HCT116 (cell line): ENCODE measurements at regions not wholly inside any gene's neighbourhood (a gene's known extent, or its start where the extent isn't known, plus 50 kb on each side); places are given as distances from the start of the nearest gene placed in this dataset.

ENCODE experiments used
- ATAC-seq: fragments of 200-7000 bp; cut with Tn5 transposase; 2 replicates; pipeline ENCODE4 v1.9.1; 2020; ENCODE audit warnings: mild to moderate bottlenecking, moderate library complexity
- BruUV-seq: library from RNA; stranded (reverse); fragments of 400-500 nt; replicated peaks from 2 replicates; lab custom pipeline; 2021; lab: Mats Ljungman, UMichigan
- CTCF ChIA-PET: fragments of 300-600 bp; sonication (Branson Sonifier 250); formaldehyde crosslinking; loops from one replicate; lab custom pipeline; 2021; ENCODE audit warnings: antibody characterized with exemption; lab: Charles Lee
- POLR2A ChIA-PET: fragments of 300-600, 350-600 bp; sonication (Branson Sonifier 250); formaldehyde crosslinking; loops from one replicate; lab custom pipeline; 2021; ENCODE audit warnings: antibody characterized with exemption; lab: Charles Lee
- RAD21 ChIA-PET, 2 experiments: fragments of 300-600 bp; sonication (Branson Sonifier 250); formaldehyde crosslinking; loops; one replicate each; lab custom pipeline; 2023; ENCODE audit warnings: low total read pairs in 2 of 2; ENCODE audit not compliant: uncharacterized antibody in 2 of 2, unreplicated experiment in 2 of 2, low non-redundant PET in 1 of 2; lab: Charles Lee
- DNase-seq: peaks from one replicate; pipeline ENCODE4 v3.0.0-alpha.2; 2010; ENCODE audit warnings: low read depth, low spot score
- H2AFZ ChIP-seq: fragments of 200-600 bp; shearing (Covaris generic), sonication (generic); 2 replicates; pipeline ENCODE4 v1.6.1; 2017; ENCODE audit warnings: low read depth, mixed run types, mixed read lengths, antibody characterized with exemption, low read length; ENCODE audit not compliant: poor library complexity, severe bottlenecking
- H3K27ac ChIP-seq: 2 replicates; pipeline ENCODE4 v1.5.1; 2012; ENCODE audit warnings: low read depth, low read length
- H3K27me3 ChIP-seq: fragments of 200-600 bp; sonication (generic); 2 replicates; pipeline ENCODE4 v1.6.1; 2016; ENCODE audit warnings: mixed run types, low read length, mixed read lengths; ENCODE audit not compliant: insufficient read depth
- H3K36me3 ChIP-seq, 2 experiments: fragments of 200-500 bp in 1 of 2; fragments of 200-600 bp in 1 of 2; sonication (Bioruptor generic) in 1 of 2; sonication (generic) in 1 of 2; 2 replicates each; pipeline versions ENCODE4 v1.5.1 to v1.6.1; 2014 to 2016; ENCODE audit warnings: low read length in 2 of 2, inconsistent platforms in 1 of 2, mixed read lengths in 1 of 2, mixed run types in 1 of 2; ENCODE audit not compliant: insufficient read depth in 2 of 2, control insufficient read depth in 1 of 2
- H3K4me1 ChIP-seq, 2 experiments: fragments of 200-600 bp in 1 of 2; sonication (generic) in 1 of 2; 2 replicates each; pipeline versions ENCODE4 v1.5.1 to v1.6.1; 2012 to 2017; ENCODE audit warnings: low read length in 2 of 2, inconsistent platforms in 1 of 2, mild to moderate bottlenecking in 1 of 2, mixed read lengths in 1 of 2, mixed run types in 1 of 2, moderate library complexity in 1 of 2; ENCODE audit not compliant: insufficient read depth in 2 of 2, control insufficient read depth in 1 of 2
- H3K4me2 ChIP-seq: fragments of 200-600 bp; sonication (generic); 2 replicates; pipeline ENCODE4 v1.6.1; 2017; ENCODE audit warnings: mixed run types, low read length, mixed read lengths
- H3K4me3 ChIP-seq, 2 experiments: fragments of 200-600 bp in 1 of 2; sonication (generic) in 1 of 2; replicated peaks in 1 of 2; 2 replicates each; pipeline ENCODE4 v1.5.1; 2011 to 2016; ENCODE audit warnings: low read length in 2 of 2, control low read depth in 1 of 2, low read depth in 1 of 2, mild to moderate bottlenecking in 1 of 2, mixed read lengths in 1 of 2, mixed run types in 1 of 2
- H3K79me2 ChIP-seq: fragments of 200-600 bp; sonication (generic); 2 replicates; pipeline ENCODE4 v1.6.1; 2017; ENCODE audit warnings: mild to moderate bottlenecking, mixed run types, low read length, moderate library complexity, mixed read lengths; ENCODE audit not compliant: insufficient read depth
- H3K9ac ChIP-seq: fragments of 200-600 bp; sonication (generic); 2 replicates; pipeline ENCODE4 v1.6.1; 2016; ENCODE audit warnings: low read length, mixed read lengths
- H3K9me2 ChIP-seq: fragments of 200-600 bp; sonication (generic), shearing (Covaris generic); 2 replicates; pipeline ENCODE4 v1.6.1; 2017; ENCODE audit warnings: mixed run types, mild to moderate bottlenecking, moderate library complexity; ENCODE audit not compliant: insufficient read depth
- H3K9me3 ChIP-seq, 2 experiments: fragments of 200-500 bp in 1 of 2; fragments of 200-600 bp in 1 of 2; sonication (Bioruptor generic) in 1 of 2; sonication (generic) in 1 of 2; 2 replicates each; pipeline ENCODE4 v1.6.1; 2014 to 2017; ENCODE audit warnings: low read length in 2 of 2, mixed read lengths in 2 of 2, inconsistent platforms in 1 of 2, low read depth in 1 of 2, mild to moderate bottlenecking in 1 of 2, mixed run types in 1 of 2, moderate library complexity in 1 of 2; ENCODE audit not compliant: control insufficient read depth in 1 of 2, insufficient read depth in 1 of 2
- H4K20me1 ChIP-seq: fragments of 200-600 bp; sonication (generic), shearing (Covaris generic); 2 replicates; pipeline ENCODE4 v1.6.1; 2017; ENCODE audit warnings: mixed run types, mild to moderate bottlenecking, moderate library complexity; ENCODE audit not compliant: insufficient read depth
- ATF3 ChIP-seq: IDR thresholded peaks from 2 replicates; pipeline ENCODE4 v1.6.1; 2012
- CBX3 ChIP-seq: IDR thresholded peaks from 2 replicates; pipeline ENCODE4 v1.6.1; 2012; ENCODE audit warnings: low read depth
- CEBPB ChIP-seq: IDR thresholded peaks from 2 replicates; pipeline ENCODE4 v1.6.1; 2012; ENCODE audit warnings: low read depth
- EGR1 ChIP-seq: IDR thresholded peaks from 2 replicates; pipeline ENCODE4 v1.6.1; 2012; ENCODE audit warnings: low read depth
- ELF1 ChIP-seq: IDR thresholded peaks from 2 replicates; pipeline ENCODE4 v1.6.1; 2012; ENCODE audit warnings: low read depth, borderline replicate concordance
- EZH2 ChIP-seq: fragments of 200-600 bp; sonication (generic); IDR thresholded peaks from 2 replicates; pipeline ENCODE4 v1.6.1; 2017; ENCODE audit warnings: antibody characterized with exemption, mixed run types
- EZH2phosphoT487 ChIP-seq: fragments of 200-600 bp; IDR thresholded peaks from 2 replicates; pipeline ENCODE4 v1.6.1; 2018; ENCODE audit warnings: antibody characterized with exemption, borderline replicate concordance
- JUND ChIP-seq: IDR thresholded peaks from 2 replicates; pipeline ENCODE4 v1.6.1; 2012
- RAD21 ChIP-seq: IDR thresholded peaks from 2 replicates; pipeline ENCODE4 v1.6.1; 2012; ENCODE audit warnings: low read depth, mild to moderate bottlenecking
- SIN3A ChIP-seq: IDR thresholded peaks from 2 replicates; pipeline ENCODE4 v1.6.1; 2012; ENCODE audit warnings: low read depth
- SP1 ChIP-seq: IDR thresholded peaks from 2 replicates; pipeline ENCODE4 v1.6.1; 2012; ENCODE audit warnings: low read depth
- SRF ChIP-seq: IDR thresholded peaks from 2 replicates; pipeline ENCODE4 v1.6.1; 2012; ENCODE audit warnings: low read depth
- YY1 ChIP-seq: IDR thresholded peaks from 2 replicates; pipeline ENCODE4 v1.6.1; 2011; ENCODE audit warnings: low read length, low read depth, moderate library complexity, mild to moderate bottlenecking; ENCODE audit not compliant: insufficient replicate concordance; ENCODE audit errors: extremely low read depth
- ZFX ChIP-seq: fragments of 450-650 bp; IDR thresholded peaks from 2 replicates; pipeline ENCODE4 v1.6.1; 2017
- ZNF274 ChIP-seq: fragments of 200-500 bp; sonication (Bioruptor generic); IDR thresholded peaks from 2 replicates; pipeline ENCODE4 v1.6.1; 2014; ENCODE audit warnings: mild to moderate bottlenecking, low read depth, low read length, inconsistent platforms
- intact Hi-C: fragments of 100-400 bp; cut with micrococcal nuclease; formaldehyde crosslinking; loops from 2 replicates; pipeline ENCODE4 v1.10.0; 2022
- TF ChIP-seq, protein P1 (sequence below): IDR thresholded peaks from 2 replicates; pipeline ENCODE4 v1.6.1; 2011; ENCODE audit warnings: mild to moderate bottlenecking, low read length, moderate library complexity; ENCODE audit not compliant: insufficient replicate concordance; ENCODE audit errors: extremely low read depth
- TF ChIP-seq, protein P2 (sequence below): IDR thresholded peaks from 2 replicates; pipeline ENCODE4 v1.6.1; 2012

- Histone ChIP-seq H3K36me3 (no peaks in the 10 kb centered on the region), H3K4me2 (no peak overlapping the region), H4K20me1 (no peaks in the 10 kb centered on the region), H3K4me3 (no peak overlapping the region), H3K9me3 (no peaks in the 10 kb centered on the region), H3K27ac (no peak overlapping the region), H3K4me1 (peaks cover 0 to 6% of the 10 kb centered on the region in 2 experiments; a peak in 2 of 4 replicates), H3K9ac (no peak overlapping the region), H3K27me3 (no peaks in the 10 kb centered on the region), H3K79me2 (no peaks in the 10 kb centered on the region), H3K9me2 (no peaks in the 10 kb centered on the region), H2AFZ (no peak overlapping the region)
- BruUV-seq: no TSS peak
- no peak for TF ChIP-seq EGR1
- TF ChIP-seq, protein P1, sequence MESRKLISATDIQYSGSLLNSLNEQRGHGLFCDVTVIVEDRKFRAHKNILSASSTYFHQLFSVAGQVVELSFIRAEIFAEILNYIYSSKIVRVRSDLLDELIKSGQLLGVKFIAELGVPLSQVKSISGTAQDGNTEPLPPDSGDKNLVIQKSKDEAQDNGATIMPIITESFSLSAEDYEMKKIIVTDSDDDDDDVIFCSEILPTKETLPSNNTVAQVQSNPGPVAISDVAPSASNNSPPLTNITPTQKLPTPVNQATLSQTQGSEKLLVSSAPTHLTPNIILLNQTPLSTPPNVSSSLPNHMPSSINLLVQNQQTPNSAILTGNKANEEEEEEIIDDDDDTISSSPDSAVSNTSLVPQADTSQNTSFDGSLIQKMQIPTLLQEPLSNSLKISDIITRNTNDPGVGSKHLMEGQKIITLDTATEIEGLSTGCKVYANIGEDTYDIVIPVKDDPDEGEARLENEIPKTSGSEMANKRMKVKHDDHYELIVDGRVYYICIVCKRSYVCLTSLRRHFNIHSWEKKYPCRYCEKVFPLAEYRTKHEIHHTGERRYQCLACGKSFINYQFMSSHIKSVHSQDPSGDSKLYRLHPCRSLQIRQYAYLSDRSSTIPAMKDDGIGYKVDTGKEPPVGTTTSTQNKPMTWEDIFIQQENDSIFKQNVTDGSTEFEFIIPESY: no peak
- TF ChIP-seq SRF: no peak
- TF ChIP-seq ZNF274: no peak
- TF ChIP-seq JUND: no peak
- TF ChIP-seq, protein P2, sequence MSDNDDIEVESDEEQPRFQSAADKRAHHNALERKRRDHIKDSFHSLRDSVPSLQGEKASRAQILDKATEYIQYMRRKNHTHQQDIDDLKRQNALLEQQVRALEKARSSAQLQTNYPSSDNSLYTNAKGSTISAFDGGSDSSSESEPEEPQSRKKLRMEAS: no peak
- no peak for TF ChIP-seq ELF1
- TF ChIP-seq ATF3: no peak
- TF ChIP-seq CEBPB: no peak
- no peak for TF ChIP-seq SIN3A
- no peak for TF ChIP-seq YY1
- no peak for TF ChIP-seq CBX3
- TF ChIP-seq EZH2phosphoT487: no peak
- no peak for TF ChIP-seq RAD21
- no peak for TF ChIP-seq EZH2
- TF ChIP-seq SP1: no peak
- no peak for TF ChIP-seq ZFX
- ChIA-PET POLR2A (no interaction called here), CTCF (no interaction called here), RAD21 (no interaction called here)
- ATAC-seq (no peak), DNase-seq (no peak)
- intact Hi-C loops: no loop called here
Measured at GRCh38 chr5:34500236-34500847, 155.8 kb upstream of the RAI14 start.
